K562 (cell line): ENCODE measurements at regions not wholly inside any gene's neighbourhood (a gene's known extent, or its start where the extent isn't known, plus 50 kb on each side); places are given as distances from the start of the nearest gene placed in this dataset.

Experiments used
- ATAC-seq: fragments of 200-7000 bp; cut with Tn5 transposase; 3 replicates; pipeline ENCODE4 v1.9.1; 2020; ENCODE audit warnings: moderate library complexity
- BruUV-seq: library from RNA; stranded (reverse); fragments of 400-500 nt; replicated peaks from 2 replicates; lab custom pipeline; 2021; lab: Mats Ljungman, UMichigan
- CTCF ChIA-PET: fragments of 300-600 bp; formaldehyde crosslinking; extraction: SDS; loops from one replicate; lab custom pipeline; 2021; ENCODE audit warnings: low intra/inter-chr PET ratio; lab: Yijun Ruan, JAX
- POLR2A ChIA-PET: fragments of 300-600, 350-650 bp; sonication (Branson Sonifier 250); formaldehyde crosslinking; extraction: SDS; loops from one replicate; lab custom pipeline; 2021; ENCODE audit warnings: antibody characterized with exemption, inconsistent platforms; lab: Yijun Ruan, JAX
- DNase-seq, 4 experiments: peaks; one replicate each; pipeline versions ENCODE4 v3.0.0 to v3.0.0-alpha.2; 2011 to 2018; ENCODE audit warnings: low spot score in 3 of 4, mixed read lengths in 3 of 4; ENCODE audit errors: extremely low read depth in 1 of 4
- FAIRE-seq: peaks from 2 replicates; lab custom pipeline; 2011; peaks lifted over from hg19 to GRCh38; lab: Jason Lieb, UNC
- H2AFZ ChIP-seq: 2 replicates; pipeline ENCODE4 v1.6.0; 2011; ENCODE audit warnings: low read depth, low read length, control low read depth, inconsistent platforms
- H3K27ac ChIP-seq: fragments of 200-600 bp; 3 replicates; pipeline ENCODE4 v1.8.0; 2011; ENCODE audit warnings: low read depth, mild to moderate bottlenecking, control low read depth, inconsistent platforms, low read length, moderate library complexity, mixed read lengths; ENCODE audit errors: extremely low read depth
- H3K27me3 ChIP-seq, 2 experiments: fragments of 300-600 bp in 1 of 2; 2 replicates in 1 of 2; 3 replicates in 1 of 2; pipeline versions ENCODE4 v1.6.0 to v1.8.0; 2011; ENCODE audit warnings: inconsistent platforms in 2 of 2, low read length in 2 of 2, mild to moderate bottlenecking in 1 of 2, mixed read lengths in 1 of 2, moderate library complexity in 1 of 2; ENCODE audit not compliant: control insufficient read depth in 2 of 2, insufficient read depth in 2 of 2
- H3K36me3 ChIP-seq: fragments of 300-600 bp; 3 replicates; pipeline ENCODE4 v1.8.0; 2011; ENCODE audit warnings: mild to moderate bottlenecking, low read length, inconsistent platforms; ENCODE audit not compliant: control insufficient read depth, insufficient read depth
- H3K4me1 ChIP-seq, 2 experiments: fragments of 200-600 bp in 1 of 2; replicated peaks in 1 of 2; 2 replicates in 1 of 2; 3 replicates in 1 of 2; pipeline versions ENCODE4 v1.5.1 to v1.8.0; 2011; ENCODE audit warnings: inconsistent platforms in 2 of 2, low read length in 2 of 2, mild to moderate bottlenecking in 1 of 2, mixed read lengths in 1 of 2, moderate library complexity in 1 of 2; ENCODE audit not compliant: control insufficient read depth in 2 of 2, insufficient read depth in 2 of 2
- H3K4me2 ChIP-seq: 2 replicates; pipeline ENCODE4 v1.6.1; 2011; ENCODE audit warnings: low read length, control low read depth, inconsistent platforms, mixed read lengths; ENCODE audit not compliant: insufficient read depth
- H3K4me3 ChIP-seq: fragments of 200-600 bp; sonication (generic), shearing (Covaris generic); 2 replicates; pipeline ENCODE4 v1.5.1; 2016; ENCODE audit warnings: control low read depth, inconsistent platforms
- H3K79me2 ChIP-seq: fragments of 200-600 bp; 3 replicates; pipeline ENCODE4 v1.8.0; 2011; ENCODE audit warnings: low read length, inconsistent platforms; ENCODE audit not compliant: control insufficient read depth, insufficient read depth
- H3K9ac ChIP-seq, 2 experiments: 2 replicates each; pipeline versions ENCODE4 v1.6.0 to v1.6.1; 2011; ENCODE audit warnings: low read depth in 2 of 2, low read length in 2 of 2, control low read depth in 1 of 2, inconsistent platforms in 1 of 2, mild to moderate bottlenecking in 1 of 2, mixed read lengths in 1 of 2; ENCODE audit not compliant: insufficient read depth in 1 of 2
- H3K9me1 ChIP-seq: one replicate; pipeline ENCODE4 v1.6.0; 2011; ENCODE audit warnings: inconsistent platforms, mild to moderate bottlenecking, low read length, moderate library complexity; ENCODE audit not compliant: control insufficient read depth, insufficient read depth
- H3K9me3 ChIP-seq: replicated peaks from 2 replicates; pipeline ENCODE4 v1.5.1; 2011; ENCODE audit warnings: low read depth, low read length, inconsistent platforms; ENCODE audit not compliant: control insufficient read depth, insufficient read depth
- H4K20me1 ChIP-seq: replicated peaks from 2 replicates; pipeline ENCODE4 v1.6.1; 2011; ENCODE audit warnings: low read length, inconsistent platforms, mixed read lengths; ENCODE audit not compliant: control insufficient read depth, insufficient read depth
- ETV5 ChIP-seq: sonication (generic); formaldehyde crosslinking; IDR thresholded peaks from 2 replicates; pipeline ENCODE4 v1.4.0; 2020; ENCODE audit warnings: low read depth, mild to moderate bottlenecking, missing genetic modification reagents
- FOXA3 ChIP-seq, 2 experiments: fragments of 450-650 bp in 1 of 2; sonication (generic) in 1 of 2; formaldehyde crosslinking; IDR thresholded peaks in 1 of 2; conservative IDR thresholded peaks in 1 of 2; 2 replicates each; pipeline versions ENCODE4 v1.4.0 to v1.8.0; 2020 to 2022; ENCODE audit warnings: mild to moderate bottlenecking in 2 of 2, missing genetic modification reagents in 1 of 2
- HBP1 ChIP-seq: fragments of 450-650 bp; formaldehyde crosslinking; IDR thresholded peaks from 2 replicates; pipeline ENCODE4 v1.4.0; 2022; ENCODE audit warnings: missing genetic modification characterization
- HDAC2 ChIP-seq: fragments of 450-650 bp; IDR thresholded peaks from 2 replicates; pipeline ENCODE4 v1.6.1; 2016; ENCODE audit warnings: mild to moderate bottlenecking
- HDAC3 ChIP-seq: fragments of 450-650 bp; IDR thresholded peaks from 2 replicates; pipeline ENCODE4 v1.6.1; 2018; ENCODE audit warnings: borderline replicate concordance, mild to moderate bottlenecking, moderate library complexity; ENCODE audit not compliant: partially characterized antibody
- NFE2 ChIP-seq: IDR thresholded peaks from 2 replicates; pipeline ENCODE4 v1.6.1; 2014; ENCODE audit warnings: antibody characterized with exemption, low read depth
- PRDM10 ChIP-seq: fragments of 450-650 bp; IDR thresholded peaks from 2 replicates; pipeline ENCODE4 v1.6.1; 2018; ENCODE audit not compliant: partially characterized antibody
- PRMT5 ChIP-seq: sonication (generic); formaldehyde crosslinking; IDR thresholded peaks from 2 replicates; pipeline ENCODE4 v1.5.0; 2020; ENCODE audit warnings: missing genetic modification reagents
- SP1 ChIP-seq: sonication (generic); formaldehyde crosslinking; IDR thresholded peaks from 2 replicates; pipeline ENCODE4 v1.8.1; 2022; ENCODE audit warnings: mild to moderate bottlenecking, missing genetic modification reagents
- STAT6 ChIP-seq: sonication (generic); formaldehyde crosslinking; IDR thresholded peaks from 2 replicates; pipeline ENCODE4 v1.8.1; 2023; ENCODE audit warnings: mild to moderate bottlenecking, missing genetic modification reagents
- ZNF282 ChIP-seq: sonication (generic); formaldehyde crosslinking; IDR thresholded peaks from 2 replicates; pipeline ENCODE4 v1.8.1; 2023; ENCODE audit warnings: missing genetic modification reagents
- ZNF79 ChIP-seq: fragments of 250-450 bp; sonication (Bioruptor Pico); IDR thresholded peaks from 2 replicates; pipeline ENCODE4 v1.4.0; 2020; ENCODE audit warnings: low read depth, mild to moderate bottlenecking, moderate library complexity
- WGBS: fragments of 100-300 bp; shearing (Covaris generic); methylation state at CpG from one replicate; pipeline ENCODE4 v1.1.6; 2016; ENCODE audit warnings: low coverage, mixed read lengths; ENCODE audit not compliant: insufficient coverage; ENCODE audit errors: missing lambda C conversion rate; 5-methylcytosine and 5-hydroxymethylcytosine counted together
- in situ Hi-C: fragments of 300-500 bp; cut with MboI; formaldehyde crosslinking; loops from 4 replicates; pipeline ENCODE4 v1.15.0; 2018; ENCODE audit warnings: inconsistent platforms, mixed read lengths
- intact Hi-C: fragments of 100-400 bp; cut with micrococcal nuclease; formaldehyde crosslinking; loops from 2 replicates; pipeline ENCODE4 v1.14.2; 2022

- TF ChIP-seq SP1 (CRISPR knock-in tag) (no peak), NFE2 (no peak), PRDM10 (no peak)
These were observed 67.9 kb upstream of the SPACA1 start (continued) for GRCh38 chr6:87979737-87980136.

- no peak overlapping the region for H3K4me3 ChIP-seq
- no peak overlapping the region for H3K9ac ChIP-seq
- H3K4me1 ChIP-seq, result no peaks in the 10 kb centered on the region
- TF ChIP-seq PRMT5 (CRISPR knock-in tag) (no peak), ZNF79 (no peak), ETV5 (no peak), HDAC3 (no peak), ZNF282 (CRISPR knock-in tag) (no peak), HDAC2 (no peak), FOXA3 (CRISPR knock-in tag; conservative IDR thresholded peaks at IDR 0.05 in 1 of 2, IDR thresholded peaks at IDR 0.05 in 1 of 2) (no peak), HBP1 (no peak), STAT6 (no peak)
- POLR2A ChIA-PET, result no interaction called here
- no peaks in the 10 kb centered on the region for H3K27me3 ChIP-seq
- no TSS peak for BruUV-seq
- intact Hi-C loops (no loop called here), in situ Hi-C loops (no loop called here)
- H3K36me3 ChIP-seq, result no peaks in the 10 kb centered on the region
- CTCF ChIA-PET, result no interaction called here
- H3K4me2 ChIP-seq, result no peak overlapping the region
- WGBS, result 4% methylated on average over 3 of the region's 3 CpGs
- H3K27ac ChIP-seq, result no peak overlapping the region
- FAIRE-seq (no peak), ATAC-seq (no peak), DNase-seq (no peak)
- H3K9me3 ChIP-seq, result no peaks in the 10 kb centered on the region
- H2AFZ ChIP-seq, result no peak overlapping the region
- no peaks in the 10 kb centered on the region; the same call in 1 of the 2 replicates for H4K20me1 ChIP-seq
- H3K79me2 ChIP-seq, result no peaks in the 10 kb centered on the region
- H3K9me1 ChIP-seq, result no peaks in the 10 kb centered on the region
These were observed 71.0 kb upstream of the SPACA1 start for GRCh38 chr6:87976616-87977015.
